H1 (cell line): ENCODE measurements at regions not wholly inside any gene's neighbourhood (a gene's known extent, or its start where the extent isn't known, plus 50 kb on each side); places are given as distances from the start of the nearest gene placed in this dataset.

Experiments
- CTCF ChIA-PET: fragments of 300-600 bp; sonication (Branson Sonifier 250); formaldehyde crosslinking; loops from one replicate; lab custom pipeline; 2021; ENCODE audit not compliant: partially characterized antibody; lab: Charles Lee
- POLR2A ChIA-PET: fragments of 300-600 bp; sonication (Branson Sonifier 250); formaldehyde crosslinking; loops from one replicate; lab custom pipeline; 2021; ENCODE audit warnings: inconsistent platforms; ENCODE audit not compliant: partially characterized antibody; lab: Charles Lee
- DNase-seq, 2 experiments: peaks; one replicate each; pipeline versions ENCODE4 v3.0.0 to v3.0.0-alpha.2; 2010 to 2022; ENCODE audit warnings: low spot score in 2 of 2, low read depth in 1 of 2, mixed read lengths in 1 of 2
- FAIRE-seq: peaks from 2 replicates; lab custom pipeline; 2011; peaks lifted over from hg19 to GRCh38; lab: Jason Lieb, UNC
- H2AFZ ChIP-seq: 2 replicates; pipeline ENCODE4 v1.8.1; 2012; ENCODE audit warnings: low read length, inconsistent platforms
- H2AK5ac ChIP-seq: 2 replicates; pipeline ENCODE4 v1.6.1; 2013; ENCODE audit warnings: low read depth, low read length
- H2BK120ac ChIP-seq: replicated peaks from 2 replicates; pipeline ENCODE3; 2013; ENCODE audit warnings: low read depth, low read length, inconsistent platforms
- H2BK12ac ChIP-seq: 2 replicates; pipeline ENCODE4 v1.6.1; 2013; ENCODE audit warnings: low read depth, low read length
- H2BK15ac ChIP-seq: 2 replicates; pipeline ENCODE4 v1.6.1; 2013; ENCODE audit warnings: low read length
- H2BK20ac ChIP-seq: 2 replicates; pipeline ENCODE4 v1.6.1; 2013; ENCODE audit warnings: low read length
- H2BK5ac ChIP-seq: 2 replicates; pipeline ENCODE4 v1.6.1; 2013; ENCODE audit warnings: low read depth, low read length
- H3K14ac ChIP-seq: 2 replicates; pipeline ENCODE4 v1.6.1; 2013; ENCODE audit warnings: inconsistent platforms; ENCODE audit not compliant: insufficient read length
- H3K18ac ChIP-seq: 2 replicates; pipeline ENCODE4 v1.6.1; 2013; ENCODE audit warnings: low read length; ENCODE audit errors: extremely low read depth
- H3K23ac ChIP-seq: 2 replicates; pipeline ENCODE4 v1.6.1; 2013; ENCODE audit warnings: inconsistent platforms; ENCODE audit not compliant: insufficient read length
- H3K23me2 ChIP-seq: 2 replicates; pipeline ENCODE4 v1.6.1; 2013; ENCODE audit warnings: low read depth, low read length
- H3K27ac ChIP-seq: 2 replicates; pipeline ENCODE4 v1.6.1; 2011; ENCODE audit warnings: low read depth, low read length, inconsistent platforms
- H3K27me3 ChIP-seq, 4 experiments: replicated peaks in 1 of 4; 1 replicate in 1 of 4; 2 replicates in 3 of 4; pipeline versions ENCODE4 v1.6.1 to v1.8.1; 2011 to 2013; ENCODE audit warnings: low read length in 3 of 4, mild to moderate bottlenecking in 3 of 4, inconsistent platforms in 2 of 4, mixed read lengths in 2 of 4, moderate library complexity in 1 of 4; ENCODE audit not compliant: control insufficient read depth in 3 of 4, insufficient read depth in 3 of 4; ENCODE audit errors: extremely low read depth in 1 of 4
- H3K36me3 ChIP-seq, 4 experiments: 2 replicates each; pipeline versions ENCODE4 v1.6.1 to v1.8.1; 2011 to 2013; ENCODE audit warnings: mild to moderate bottlenecking in 4 of 4, low read length in 3 of 4, moderate library complexity in 2 of 4, control low read depth in 1 of 4, inconsistent platforms in 1 of 4; ENCODE audit not compliant: insufficient read depth in 4 of 4, control insufficient read depth in 2 of 4
- H3K4ac ChIP-seq: replicated peaks from 2 replicates; pipeline ENCODE3; 2013; ENCODE audit warnings: low read length, low read depth, mixed read lengths, inconsistent platforms; ENCODE audit not compliant: insufficient read length
- H3K4me1 ChIP-seq, 4 experiments: replicated peaks in 1 of 4; 1 replicate in 1 of 4; 2 replicates in 3 of 4; pipeline versions ENCODE4 v1.6.1 to v1.8.1; 2011 to 2013; ENCODE audit warnings: low read length in 3 of 4, inconsistent platforms in 2 of 4, mixed read lengths in 1 of 4; ENCODE audit not compliant: insufficient read depth in 4 of 4, control insufficient read depth in 3 of 4
- H3K4me2 ChIP-seq, 2 experiments: 2 replicates each; pipeline versions ENCODE4 v1.6.1 to v1.8.1; 2011 to 2013; ENCODE audit warnings: low read depth in 2 of 2, low read length in 2 of 2, control low read depth in 1 of 2, inconsistent platforms in 1 of 2, mild to moderate bottlenecking in 1 of 2; ENCODE audit not compliant: insufficient read depth in 1 of 2
- H3K4me3 ChIP-seq, 4 experiments: fragments of 200-600, 300-600 bp in 1 of 4; sonication (generic), shearing (Covaris generic), sonication (Bioruptor Twin) in 1 of 4; 2 replicates each; pipeline versions ENCODE4 v1.5.1 to v1.8.1; 2011 to 2016; ENCODE audit warnings: low read length in 4 of 4, low read depth in 3 of 4, control low read depth in 2 of 4, inconsistent platforms in 2 of 4, mild to moderate bottlenecking in 2 of 4, mixed read lengths in 1 of 4, moderate library complexity in 1 of 4; ENCODE audit not compliant: insufficient read depth in 2 of 4; ENCODE audit errors: extremely low read depth in 1 of 4
- H3K56ac ChIP-seq: replicated peaks from 2 replicates; pipeline ENCODE3; 2013; ENCODE audit warnings: low read depth, mild to moderate bottlenecking, mixed read lengths, low read length, inconsistent platforms; ENCODE audit not compliant: insufficient read length
- H3K79me1 ChIP-seq: 2 replicates; pipeline ENCODE4 v1.6.1; 2013; ENCODE audit warnings: low read depth, low read length, control low read depth
- H3K79me2 ChIP-seq, 2 experiments: 2 replicates each; pipeline versions ENCODE4 v1.6.1 to v1.8.1; 2012 to 2013; ENCODE audit warnings: low read length in 2 of 2, mild to moderate bottlenecking in 2 of 2, inconsistent platforms in 1 of 2; ENCODE audit not compliant: insufficient read depth in 2 of 2, control insufficient read depth in 1 of 2
- H3K9ac ChIP-seq, 4 experiments: replicated peaks in 1 of 4; 1 replicate in 1 of 4; 2 replicates in 3 of 4; pipeline versions ENCODE4 v1.6.1 to v1.8.1; 2011 to 2013; ENCODE audit warnings: low read depth in 3 of 4, low read length in 3 of 4, control low read depth in 2 of 4, mild to moderate bottlenecking in 2 of 4, moderate library complexity in 2 of 4, inconsistent platforms in 1 of 4; ENCODE audit errors: extremely low read depth in 1 of 4
- H3K9me3 ChIP-seq, 2 experiments: 2 replicates each; pipeline versions ENCODE4 v1.6.1 to v1.8.1; 2012 to 2013; ENCODE audit warnings: mild to moderate bottlenecking in 2 of 2, moderate library complexity in 2 of 2, control low read depth in 1 of 2, inconsistent platforms in 1 of 2, low read depth in 1 of 2, low read length in 1 of 2, mixed read lengths in 1 of 2; ENCODE audit not compliant: insufficient read depth in 2 of 2
- H4K20me1 ChIP-seq, 2 experiments: replicated peaks in 1 of 2; 2 replicates each; pipeline versions ENCODE3 to v1.8.1; 2011 to 2013; ENCODE audit warnings: inconsistent platforms in 2 of 2, low read length in 2 of 2, mild to moderate bottlenecking in 1 of 2; ENCODE audit not compliant: insufficient read depth in 2 of 2, control insufficient read depth in 1 of 2
- H4K5ac ChIP-seq: 2 replicates; pipeline ENCODE4 v1.6.1; 2013; ENCODE audit warnings: low read length, low read depth, mixed read lengths, inconsistent platforms; ENCODE audit not compliant: insufficient read length
- H4K8ac ChIP-seq: 2 replicates; pipeline ENCODE4 v1.8.0; 2013; ENCODE audit warnings: mild to moderate bottlenecking, moderate library complexity, low read length, inconsistent platforms; ENCODE audit not compliant: insufficient read depth; ENCODE audit errors: extremely low read depth
- H4K91ac ChIP-seq: replicated peaks from 2 replicates; pipeline ENCODE3; 2013; ENCODE audit warnings: low read length, mixed read lengths, inconsistent platforms; ENCODE audit not compliant: insufficient read length
- ATF3 ChIP-seq: IDR thresholded peaks from 2 replicates; pipeline ENCODE4 v1.6.1; 2011; ENCODE audit warnings: low read depth, mild to moderate bottlenecking, low read length; ENCODE audit not compliant: insufficient read depth
- CREB1 ChIP-seq: IDR thresholded peaks from 2 replicates; pipeline ENCODE4 v1.6.1; 2012; ENCODE audit warnings: inconsistent platforms
- GABPA ChIP-seq: IDR thresholded peaks from 2 replicates; pipeline ENCODE4 v1.6.1; 2011; ENCODE audit warnings: mild to moderate bottlenecking, low read length, moderate library complexity, borderline replicate concordance; ENCODE audit not compliant: insufficient read depth
- KDM4A ChIP-seq: IDR thresholded peaks from one replicate; pipeline ENCODE4 v1.7.1; 2012; ENCODE audit warnings: low read depth, mild to moderate bottlenecking, moderate library complexity, low read length, inconsistent platforms; ENCODE audit not compliant: severe bottlenecking
- SAP30 ChIP-seq: fragments of 300-600 bp; sonication (generic); IDR thresholded peaks from 2 replicates; pipeline ENCODE4 v1.7.1; 2012; ENCODE audit warnings: low read length, moderate library complexity, mild to moderate bottlenecking, inconsistent platforms; ENCODE audit not compliant: insufficient read depth, insufficient replicate concordance
- SRF ChIP-seq: IDR thresholded peaks from 2 replicates; pipeline ENCODE4 v1.6.1; 2011; ENCODE audit warnings: mild to moderate bottlenecking, low read depth, low read length, moderate library complexity
- WGBS, 2 experiments: shearing (Covaris generic) in 1 of 2; methylation state at CpG; one replicate each; pipeline versions ENCODE4 v1.1.6 to v1.1.7; 2013 to 2015; ENCODE audit warnings: low lambda C conversion rate in 2 of 2, mixed read lengths in 2 of 2, inconsistent platforms in 1 of 2, low coverage in 1 of 2, missing lambda C conversion rate in 1 of 2; ENCODE audit not compliant: insufficient replicate concordance in 2 of 2, insufficient coverage in 1 of 2, insufficient read length in 1 of 2; ENCODE audit errors: extremely low coverage in 1 of 2, missing lambda C conversion rate in 1 of 2; 5-methylcytosine and 5-hydroxymethylcytosine counted together

GRCh38 chr4:123640824-123641223 is 244.2 kb downstream of the SPRY1 start:
- POLR2A ChIA-PET = no interaction called here
- Histone ChIP-seq H3K18ac (no peak overlapping the region), H2AFZ (no peak overlapping the region), H2AK5ac (peak overlapping the region; percentile 93; the same call in 1 of the 2 replicates), H3K23me2 (peaks cover 3% of the 10 kb centered on the region; the same call in 1 of the 2 replicates), H4K5ac (no peak overlapping the region), H3K4me1 (0 out of 7 replicates have a peak, but pooled peaks cover 0 to 3% (median 0%) of the 10 kb centered on the region in 4 experiments), H3K4me3 (no peak overlapping the region), H3K79me1 (no peaks in the 10 kb centered on the region), H3K4ac (no peak overlapping the region), H3K56ac (no peak overlapping the region), H4K91ac (no peak overlapping the region), H3K27ac (no peak overlapping the region), H3K36me3 (no peaks in the 10 kb centered on the region), H2BK5ac (no peak overlapping the region), H2BK15ac (no peak overlapping the region; the same call in 1 of the 2 replicates), H2BK20ac (no peak overlapping the region), H3K27me3 (no peaks in the 10 kb centered on the region), H3K23ac (no peak overlapping the region), H3K9ac (no peak overlapping the region), H4K20me1 (no peaks in the 10 kb centered on the region), H3K9me3 (no peaks in the 10 kb centered on the region), H3K4me2 (no peak overlapping the region), H4K8ac (no peak overlapping the region), H3K14ac (no peak overlapping the region), H2BK120ac (no peak overlapping the region), H3K79me2 (no peaks in the 10 kb centered on the region), H2BK12ac (no peak overlapping the region)
- 57 to 100% methylated on average over 1 to 2 of the region's 2 CpGs for WGBS, 2 experiments
- FAIRE-seq (no peak), DNase-seq (no peak)
- CTCF ChIA-PET = no interaction called here
- TF ChIP-seq ATF3 (no peak), CREB1 (no peak), SAP30 (no peak), KDM4A (no peak), GABPA (no peak), SRF (no peak)
